ENCODE measurements at regions not wholly inside any gene's neighbourhood (a gene's known extent, or its start where the extent isn't known, plus 50 kb on each side); places are given as distances from the start of the nearest gene placed in this dataset.

DNA sequence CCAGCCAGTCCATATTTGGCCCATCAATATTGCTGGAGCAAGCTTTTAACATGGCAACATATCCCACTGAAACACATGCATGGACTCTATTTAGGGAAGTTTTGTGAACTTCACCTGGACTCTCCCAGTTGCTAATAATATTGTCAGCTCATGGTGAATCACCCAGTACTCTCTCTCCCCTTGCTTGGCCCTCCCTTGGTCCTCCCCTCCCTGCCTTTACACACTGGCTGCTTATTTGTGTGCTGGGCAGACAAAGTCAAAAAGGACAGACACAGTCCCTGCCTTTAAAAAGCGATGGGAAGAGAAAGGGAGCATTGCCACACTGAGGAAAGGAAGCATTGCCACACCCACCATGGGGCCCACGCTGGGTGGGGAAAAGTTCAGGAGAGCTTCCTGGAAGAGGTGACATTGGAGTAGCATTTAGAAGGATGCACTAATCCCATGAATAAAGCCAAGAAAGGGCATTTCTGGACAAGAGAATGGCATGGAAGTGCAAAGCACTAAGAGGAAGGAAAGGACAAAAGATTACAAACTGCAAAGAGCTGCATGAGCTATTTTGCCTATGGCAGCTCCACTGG is 143.4 kb upstream of the EXOC2 start:
- TF ChIP-seq, protein P1, sequence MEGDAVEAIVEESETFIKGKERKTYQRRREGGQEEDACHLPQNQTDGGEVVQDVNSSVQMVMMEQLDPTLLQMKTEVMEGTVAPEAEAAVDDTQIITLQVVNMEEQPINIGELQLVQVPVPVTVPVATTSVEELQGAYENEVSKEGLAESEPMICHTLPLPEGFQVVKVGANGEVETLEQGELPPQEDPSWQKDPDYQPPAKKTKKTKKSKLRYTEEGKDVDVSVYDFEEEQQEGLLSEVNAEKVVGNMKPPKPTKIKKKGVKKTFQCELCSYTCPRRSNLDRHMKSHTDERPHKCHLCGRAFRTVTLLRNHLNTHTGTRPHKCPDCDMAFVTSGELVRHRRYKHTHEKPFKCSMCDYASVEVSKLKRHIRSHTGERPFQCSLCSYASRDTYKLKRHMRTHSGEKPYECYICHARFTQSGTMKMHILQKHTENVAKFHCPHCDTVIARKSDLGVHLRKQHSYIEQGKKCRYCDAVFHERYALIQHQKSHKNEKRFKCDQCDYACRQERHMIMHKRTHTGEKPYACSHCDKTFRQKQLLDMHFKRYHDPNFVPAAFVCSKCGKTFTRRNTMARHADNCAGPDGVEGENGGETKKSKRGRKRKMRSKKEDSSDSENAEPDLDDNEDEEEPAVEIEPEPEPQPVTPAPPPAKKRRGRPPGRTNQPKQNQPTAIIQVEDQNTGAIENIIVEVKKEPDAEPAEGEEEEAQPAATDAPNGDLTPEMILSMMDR (tag by site-specific recombination; IDR thresholded peaks at IDR 0.05) = no peak
- TF ChIP-seq ZNF311 (tag by site-specific recombination; IDR thresholded peaks at IDR 0.05; ENCODE audit: borderline replicate concordance) (no peak), HOXC10 (CRISPR knock-in tag; IDR thresholded peaks at IDR 0.05) (no peak), YY1 (tag by site-specific recombination; IDR thresholded peaks at IDR 0.05) (no peak)
- TF ChIP-seq, protein P2, sequence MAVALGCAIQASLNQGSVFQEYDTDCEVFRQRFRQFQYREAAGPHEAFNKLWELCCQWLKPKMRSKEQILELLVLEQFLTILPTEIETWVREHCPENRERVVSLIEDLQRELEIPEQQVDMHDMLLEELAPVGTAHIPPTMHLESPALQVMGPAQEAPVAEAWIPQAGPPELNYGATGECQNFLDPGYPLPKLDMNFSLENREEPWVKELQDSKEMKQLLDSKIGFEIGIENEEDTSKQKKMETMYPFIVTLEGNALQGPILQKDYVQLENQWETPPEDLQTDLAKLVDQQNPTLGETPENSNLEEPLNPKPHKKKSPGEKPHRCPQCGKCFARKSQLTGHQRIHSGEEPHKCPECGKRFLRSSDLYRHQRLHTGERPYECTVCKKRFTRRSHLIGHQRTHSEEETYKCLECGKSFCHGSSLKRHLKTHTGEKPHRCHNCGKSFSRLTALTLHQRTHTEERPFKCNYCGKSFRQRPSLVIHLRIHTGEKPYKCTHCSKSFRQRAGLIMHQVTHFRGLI (tag by site-specific recombination; IDR thresholded peaks at IDR 0.05) = no peak
